ENCODE measurements at regions not wholly inside any gene's neighbourhood (a gene's known extent, or its start where the extent isn't known, plus 50 kb on each side); places are given as distances from the start of the nearest gene placed in this dataset.

- TF ChIP-seq CTCF (IDR thresholded peaks at IDR 0.05): no peak
- no peak for TF ChIP-seq ZFX (IDR thresholded peaks at IDR 0.05; ENCODE audit: borderline replicate concordance)
These were observed 622.9 kb upstream of the MBL2 start for GRCh38 chr10:53395449-53395848.

All from 22Rv1 (cell line).